Lung (tissue), 11 donors: ENCODE measurements at regions not wholly inside any gene's neighbourhood (a gene's known extent, or its start where the extent isn't known, plus 50 kb on each side); places are given as distances from the start of the nearest gene placed in this dataset.

ENCODE experiments used
- ATAC-seq: fragments of 200-7000 bp; cut with Tn5 transposase; one replicate; pipeline ENCODE4 v1.9.1; 2020; ENCODE audit warnings: moderate number of reproducible peaks; ENCODE audit not compliant: insufficient read depth, low FRiP score
- DNase-seq, 3 donors: peaks; one replicate each; pipeline ENCODE4 v3.0.0-alpha.2; 2013 to 2017
- H3K27ac ChIP-seq, 2 donors: one replicate each; pipeline ENCODE4 v1.5.1; 2013; ENCODE audit warnings: mild to moderate bottlenecking in 2 of 2, moderate library complexity in 2 of 2, control low read depth in 1 of 2, inconsistent platforms in 1 of 2, low read depth in 1 of 2, low read length in 1 of 2
- H3K27me3 ChIP-seq, 3 donors: one replicate each; pipeline ENCODE4 v1.5.1; 2013; ENCODE audit warnings: low read length in 2 of 3; ENCODE audit not compliant: control insufficient read depth in 3 of 3, insufficient read depth in 3 of 3
- H3K36me3 ChIP-seq, 4 donors: one replicate each; pipeline ENCODE4 v1.5.1; 2013; ENCODE audit warnings: low read length in 4 of 4, mild to moderate bottlenecking in 1 of 4, moderate library complexity in 1 of 4; ENCODE audit not compliant: control insufficient read depth in 4 of 4, insufficient read depth in 4 of 4
- H3K4me1 ChIP-seq, 5 donors: one replicate each; pipeline ENCODE4 v1.5.1; 2013; ENCODE audit warnings: low read length in 5 of 5, mild to moderate bottlenecking in 2 of 5, moderate library complexity in 1 of 5; ENCODE audit not compliant: control insufficient read depth in 5 of 5, insufficient read depth in 5 of 5
- H3K4me3 ChIP-seq: one replicate; pipeline ENCODE4 v1.5.1; 2013; ENCODE audit warnings: mild to moderate bottlenecking, control low read depth, moderate library complexity
- H3K9ac ChIP-seq, 2 donors: one replicate each; pipeline ENCODE4 v1.5.1; 2013; ENCODE audit warnings: low read length in 2 of 2, control low read depth in 1 of 2; ENCODE audit not compliant: insufficient read depth in 1 of 2
- H3K9me3 ChIP-seq, 4 donors: one replicate each; pipeline ENCODE4 v1.5.1; 2013; ENCODE audit warnings: low read length in 3 of 4, mild to moderate bottlenecking in 1 of 4, moderate library complexity in 1 of 4; ENCODE audit not compliant: control insufficient read depth in 4 of 4, insufficient read depth in 3 of 4
- CTCF ChIP-seq: IDR thresholded peaks from 2 replicates; pipeline ENCODE4 v1.5.1; 2012; ENCODE audit warnings: mild to moderate bottlenecking; ENCODE audit errors: control extremely low read depth, extremely low read depth
- WGBS, 2 donors: extraction: QIAGEN DNeasy Blood & Tissue Kit; methylation state at CpG; one replicate each; pipeline ENCODE4 v1.1.7; 2013; 5-methylcytosine and 5-hydroxymethylcytosine counted together
- donor health status: control.
- donor health status: control.
- donor health status: Bipolar disorder and iron deficiency.
- donor health status: healthy.
- donor health status: DM: yes; HTN: yes; CAD: no.

GRCh38 chr5:6826756-6827155, 113.5 kb downstream of the TENT4A start:
- peaks cover under 1 to 9% (median 3%) of the 10 kb centered on the region in 4 donors for H3K9me3 ChIP-seq
- 87% methylated on average over 6 of the region's 6 CpGs for WGBS, 2 donors
- TF ChIP-seq CTCF, result no peak
- H3K27me3 ChIP-seq, result peaks cover 0 to 3% (median 3%) of the 10 kb centered on the region in 3 donors
- no peaks in the 10 kb centered on the region for H3K4me1 ChIP-seq
- H3K9ac ChIP-seq, result no peak overlapping the region
- H3K4me3 ChIP-seq, result no peak overlapping the region
- ATAC-seq, result no peak
- no peak overlapping the region for H3K27ac ChIP-seq
- H3K36me3 ChIP-seq, result no peaks in the 10 kb centered on the region
- DNase-seq, result no peak

- 53 to 54% methylated on average over 9 of the region's 9 CpGs for WGBS, 2 donors
- H3K4me3 ChIP-seq, result no peak overlapping the region
- DNase-seq (no peak), ATAC-seq (no peak)
- no peaks in the 10 kb centered on the region for H3K4me1 ChIP-seq
- H3K9me3 ChIP-seq, result peaks cover 0 to 4% (median 1%) of the 10 kb centered on the region in 4 donors
- H3K27ac ChIP-seq, result no peak overlapping the region
- no peak for TF ChIP-seq CTCF
- H3K27me3 ChIP-seq, result peaks cover 0 to 3% (median 0%) of the 10 kb centered on the region in 3 donors
- no peak overlapping the region for H3K9ac ChIP-seq
- H3K36me3 ChIP-seq, result no peaks in the 10 kb centered on the region
Measured at GRCh38 chr5:6827526-6828219, 114.4 kb downstream of the TENT4A start.

- Histone ChIP-seq H3K9ac (no peak overlapping the region), H3K27me3 (no peaks in the 10 kb centered on the region), H3K4me1 (peaks cover 0 to 4% (median 0%) of the 10 kb centered on the region in 5 donors), H3K36me3 (no peaks in the 10 kb centered on the region), H3K9me3 (peaks cover 0 to 4% (median 1%) of the 10 kb centered on the region in 4 donors), H3K4me3 (no peak overlapping the region), H3K27ac (no peak overlapping the region)
- 68 to 69% methylated on average over 5 of the region's 5 CpGs for WGBS, 2 donors
- DNase-seq (no peak), ATAC-seq (no peak)
- no peak for TF ChIP-seq CTCF
Measured at GRCh38 chr5:6829150-6829784, 116.0 kb downstream of the TENT4A start.
